ENCODE measurements at regions not wholly inside any gene's neighbourhood (a gene's known extent, or its start where the extent isn't known, plus 50 kb on each side); places are given as distances from the start of the nearest gene placed in this dataset.

DNA sequence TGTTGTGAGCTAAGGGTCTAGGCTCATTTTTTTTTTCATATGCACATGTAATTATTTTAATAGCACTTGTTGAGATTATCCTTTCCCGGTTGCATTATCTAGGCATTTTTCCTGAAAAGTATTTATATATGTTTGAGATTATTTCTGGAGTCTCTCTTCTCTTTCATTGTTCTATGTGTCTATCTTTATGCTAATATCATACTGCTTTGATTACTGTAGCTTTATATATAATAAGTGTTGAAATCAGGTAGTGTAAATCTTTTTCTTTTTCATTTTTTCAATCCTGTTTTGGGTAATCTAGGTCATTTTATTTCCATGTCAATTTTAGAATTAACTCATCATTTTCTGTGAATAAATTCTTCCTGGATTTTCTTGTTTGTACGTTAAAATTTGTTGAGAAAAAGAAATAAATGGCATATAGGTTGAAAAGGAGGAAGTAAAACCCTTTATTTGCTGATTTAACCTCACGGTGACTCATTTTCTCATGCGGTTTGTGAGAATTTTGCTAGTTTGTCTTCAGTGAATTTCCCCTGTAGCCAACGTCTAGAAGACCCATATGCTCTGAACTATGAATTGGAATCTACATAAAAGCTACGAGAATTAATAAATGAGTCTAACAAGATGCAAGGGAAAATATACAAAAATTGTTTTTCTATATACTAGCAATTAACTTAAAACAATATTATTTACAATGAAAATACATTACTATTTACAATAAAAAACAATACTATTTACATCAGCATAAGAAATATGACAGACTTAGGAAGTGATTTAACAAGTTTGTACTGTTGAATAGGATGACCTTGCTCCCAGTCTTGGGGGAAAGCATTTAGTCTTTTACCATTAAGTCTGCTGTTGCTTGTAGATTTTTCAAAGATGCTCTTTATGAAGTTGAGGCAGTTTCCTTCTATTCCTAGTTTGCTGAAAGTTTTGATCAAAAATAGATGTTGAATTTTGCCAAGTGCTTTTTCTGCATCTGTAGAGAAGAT is 105.0 kb downstream of the SNAPC1 start:
- TF ChIP-seq, protein P1, sequence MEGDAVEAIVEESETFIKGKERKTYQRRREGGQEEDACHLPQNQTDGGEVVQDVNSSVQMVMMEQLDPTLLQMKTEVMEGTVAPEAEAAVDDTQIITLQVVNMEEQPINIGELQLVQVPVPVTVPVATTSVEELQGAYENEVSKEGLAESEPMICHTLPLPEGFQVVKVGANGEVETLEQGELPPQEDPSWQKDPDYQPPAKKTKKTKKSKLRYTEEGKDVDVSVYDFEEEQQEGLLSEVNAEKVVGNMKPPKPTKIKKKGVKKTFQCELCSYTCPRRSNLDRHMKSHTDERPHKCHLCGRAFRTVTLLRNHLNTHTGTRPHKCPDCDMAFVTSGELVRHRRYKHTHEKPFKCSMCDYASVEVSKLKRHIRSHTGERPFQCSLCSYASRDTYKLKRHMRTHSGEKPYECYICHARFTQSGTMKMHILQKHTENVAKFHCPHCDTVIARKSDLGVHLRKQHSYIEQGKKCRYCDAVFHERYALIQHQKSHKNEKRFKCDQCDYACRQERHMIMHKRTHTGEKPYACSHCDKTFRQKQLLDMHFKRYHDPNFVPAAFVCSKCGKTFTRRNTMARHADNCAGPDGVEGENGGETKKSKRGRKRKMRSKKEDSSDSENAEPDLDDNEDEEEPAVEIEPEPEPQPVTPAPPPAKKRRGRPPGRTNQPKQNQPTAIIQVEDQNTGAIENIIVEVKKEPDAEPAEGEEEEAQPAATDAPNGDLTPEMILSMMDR (IDR thresholded peaks at IDR 0.05): no peak
- peaks cover 5% of the 10 kb centered on the region for H3K27me3 ChIP-seq
- no peak overlapping the region for H3K27ac ChIP-seq
- H3K4me1 ChIP-seq (ENCODE audit: control insufficient read depth in 1 of 2, insufficient read depth in 1 of 2, low read depth in 1 of 2, low read length in 1 of 2): no peaks in the 10 kb centered on the region
- H3K4me3 ChIP-seq (ENCODE audit: low read depth in 1 of 2, low read length in 1 of 2): no peak overlapping the region
- H3K9me3 ChIP-seq: no peaks in the 10 kb centered on the region
- no peaks in the 10 kb centered on the region for H3K36me3 ChIP-seq

DNA sequence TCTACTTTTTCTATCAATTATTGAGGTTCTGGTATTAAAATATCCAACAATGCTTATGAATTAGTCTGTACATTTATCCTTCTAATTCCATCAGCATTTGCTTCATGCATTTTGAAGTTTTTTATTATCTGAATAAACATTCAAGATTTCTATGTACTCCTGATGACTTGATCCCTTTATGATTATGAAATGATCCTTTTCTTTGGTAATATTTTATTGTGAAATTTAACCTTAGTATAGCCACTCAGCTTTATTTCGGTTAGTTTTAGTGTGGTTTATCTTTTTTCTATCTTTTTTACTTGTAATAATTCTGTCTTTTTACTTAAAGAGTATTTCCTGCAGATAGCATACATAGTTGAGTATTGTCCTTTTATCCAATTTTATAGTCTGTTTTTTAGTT is 106.6 kb downstream of the SNAPC1 start:
- H3K4me3 ChIP-seq (ENCODE audit: low read depth in 1 of 2, low read length in 1 of 2): no peak overlapping the region
- no peaks in the 10 kb centered on the region for H3K36me3 ChIP-seq
- H3K9me3 ChIP-seq: no peaks in the 10 kb centered on the region
- no peaks in the 10 kb centered on the region for H3K4me1 ChIP-seq (ENCODE audit: control insufficient read depth in 1 of 2, insufficient read depth in 1 of 2, low read depth in 1 of 2, low read length in 1 of 2)
- TF ChIP-seq, protein P1 (IDR thresholded peaks at IDR 0.05): no peak
- H3K27me3 ChIP-seq: peaks cover 6% of the 10 kb centered on the region
- no peak overlapping the region for H3K27ac ChIP-seq

DNA sequence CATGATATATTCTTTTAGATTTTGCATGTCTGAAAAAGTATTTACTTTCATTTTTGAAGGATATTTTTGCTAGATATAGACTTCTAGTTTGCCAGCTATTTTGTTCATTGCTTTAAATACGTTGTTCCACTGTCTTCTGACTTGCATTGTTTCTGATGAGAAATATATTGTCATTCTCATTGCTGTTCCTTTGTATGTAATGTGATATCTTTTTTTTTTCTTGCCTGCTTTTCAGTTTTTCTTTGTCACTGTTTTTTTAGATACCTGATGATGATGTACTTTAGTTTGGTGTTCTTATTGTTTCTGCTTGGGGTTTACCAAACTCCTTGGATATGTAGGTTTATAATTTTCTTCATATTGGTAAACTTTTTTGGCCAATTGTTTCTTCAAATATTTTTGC is 107.9 kb downstream of the SNAPC1 start:
- H3K27me3 ChIP-seq: peaks cover 15% of the 10 kb centered on the region
- TF ChIP-seq, protein P1 (IDR thresholded peaks at IDR 0.05): no peak
- no peaks in the 10 kb centered on the region for H3K36me3 ChIP-seq
- no peaks in the 10 kb centered on the region for H3K4me1 ChIP-seq (ENCODE audit: control insufficient read depth in 1 of 2, insufficient read depth in 1 of 2, low read depth in 1 of 2, low read length in 1 of 2)
- H3K4me3 ChIP-seq (ENCODE audit: low read depth in 1 of 2, low read length in 1 of 2): no peak overlapping the region
- no peak overlapping the region for H3K27ac ChIP-seq
- H3K9me3 ChIP-seq: no peaks in the 10 kb centered on the region

DNA sequence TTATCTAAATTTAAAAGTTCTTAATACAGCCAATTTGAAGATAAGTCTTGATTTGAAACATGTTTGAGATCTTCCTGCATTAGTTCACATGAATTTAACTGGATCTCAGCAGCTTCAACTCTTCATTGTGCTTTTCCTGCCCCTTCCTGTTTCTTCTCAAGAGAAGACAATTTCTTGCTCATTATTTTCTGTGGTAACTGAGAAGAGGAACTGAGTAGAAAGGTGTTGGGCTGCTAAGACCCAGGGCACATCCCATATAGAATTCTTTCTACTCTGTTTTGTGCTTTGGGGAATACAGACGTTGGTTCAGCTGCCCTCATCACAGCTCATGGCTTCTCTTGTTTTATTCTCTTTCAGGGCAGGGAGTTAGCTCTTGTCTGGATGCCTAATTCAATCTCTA is 110.2 kb downstream of the SNAPC1 start:
- H3K4me1 ChIP-seq (ENCODE audit: control insufficient read depth in 1 of 2, insufficient read depth in 1 of 2, low read depth in 1 of 2, low read length in 1 of 2): no peaks in the 10 kb centered on the region
- H3K27ac ChIP-seq: no peak overlapping the region
- no peaks in the 10 kb centered on the region for H3K9me3 ChIP-seq
- TF ChIP-seq, protein P1 (IDR thresholded peaks at IDR 0.05): no peak
- H3K4me3 ChIP-seq (ENCODE audit: low read depth in 1 of 2, low read length in 1 of 2): no peak overlapping the region
- H3K27me3 ChIP-seq: peaks cover 30% of the 10 kb centered on the region
- H3K36me3 ChIP-seq: no peaks in the 10 kb centered on the region

DNA sequence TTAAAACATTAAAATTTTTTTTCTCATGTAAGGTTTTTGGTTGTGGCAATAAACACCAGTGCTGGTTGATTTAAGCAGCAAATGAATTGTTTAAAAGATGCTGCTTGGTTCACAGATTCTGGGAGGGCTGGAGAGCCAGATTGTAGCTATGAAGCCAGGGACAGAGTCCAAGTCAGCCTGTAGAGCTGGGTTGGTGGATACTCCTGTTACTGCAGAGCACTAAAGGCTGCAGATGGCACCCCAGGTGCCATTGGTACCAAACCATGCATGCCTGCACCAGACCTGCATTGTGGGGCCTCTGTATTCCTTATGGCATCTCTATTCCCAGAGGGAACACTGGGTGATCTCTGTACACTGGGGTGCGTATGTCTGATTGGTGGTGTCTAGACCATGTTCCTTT is 113.3 kb downstream of the SNAPC1 start:
- Histone ChIP-seq H3K4me1 (ENCODE audit: control insufficient read depth in 1 of 2, insufficient read depth in 1 of 2, low read depth in 1 of 2, low read length in 1 of 2) (no peaks in the 10 kb centered on the region), H3K27ac (no peak overlapping the region), H3K9me3 (no peaks in the 10 kb centered on the region), H3K36me3 (no peaks in the 10 kb centered on the region), H3K4me3 (ENCODE audit: low read depth in 1 of 2, low read length in 1 of 2) (no peak overlapping the region), H3K27me3 (peaks cover 49% of the 10 kb centered on the region)
- TF ChIP-seq, protein P1 (IDR thresholded peaks at IDR 0.05): no peak

Measured in neutrophil (primary cell).